DOHH2 (cell line): ENCODE measurements at regions not wholly inside any gene's neighbourhood (a gene's known extent, or its start where the extent isn't known, plus 50 kb on each side); places are given as distances from the start of the nearest gene placed in this dataset.

ENCODE experiments used
- H3F3A ChIP-seq: fragments of 200-600 bp; sonication (generic), shearing (Covaris generic); 2 replicates; pipeline ENCODE4 v1.6.0; 2016; ENCODE audit warnings: antibody characterized with exemption, mild to moderate bottlenecking; ENCODE audit not compliant: control insufficient read depth, insufficient read depth
- H3K27ac ChIP-seq: fragments of 200-600 bp; sonication (generic); 2 replicates; pipeline ENCODE4 v1.5.1; 2014; ENCODE audit warnings: low read depth, mild to moderate bottlenecking, low read length, moderate library complexity
- H3K27me3 ChIP-seq: fragments of 200-600 bp; sonication (generic); 2 replicates; pipeline ENCODE4 v1.6.1; 2014; ENCODE audit warnings: mild to moderate bottlenecking, low read length, mixed read lengths; ENCODE audit not compliant: control insufficient read depth
- H3K36me3 ChIP-seq: fragments of 200-600 bp; sonication (generic); 2 replicates; pipeline ENCODE4 v1.6.1; 2014; ENCODE audit warnings: mild to moderate bottlenecking, low read length, moderate library complexity, mixed read lengths; ENCODE audit not compliant: control insufficient read depth
- H3K4me1 ChIP-seq: fragments of 200-600 bp; sonication (generic); 2 replicates; pipeline ENCODE4 v1.6.1; 2014; ENCODE audit warnings: mild to moderate bottlenecking, low read length, mixed read lengths; ENCODE audit not compliant: control insufficient read depth
- H3K4me2 ChIP-seq: fragments of 200-600 bp; sonication (generic); 2 replicates; pipeline ENCODE4 v1.6.0; 2014; ENCODE audit warnings: mild to moderate bottlenecking, low read length, moderate library complexity
- H3K4me3 ChIP-seq: fragments of 200-600 bp; sonication (generic); 2 replicates; pipeline ENCODE4 v1.5.1; 2014; ENCODE audit warnings: mild to moderate bottlenecking, low read length, mixed read lengths
- H3K79me2 ChIP-seq: fragments of 200-600 bp; sonication (generic); 2 replicates; pipeline ENCODE4 v1.6.1; 2014; ENCODE audit warnings: mild to moderate bottlenecking, low read length, mixed read lengths; ENCODE audit not compliant: control insufficient read depth
- H3K9me2 ChIP-seq: fragments of 200-600 bp; sonication (generic); replicated peaks from 2 replicates; pipeline ENCODE4 v1.6.1; 2014; ENCODE audit warnings: mild to moderate bottlenecking, low read length, mixed read lengths; ENCODE audit not compliant: control insufficient read depth
- H3K9me3 ChIP-seq: fragments of 200-600 bp; sonication (generic); 2 replicates; pipeline ENCODE4 v1.6.1; 2014; ENCODE audit warnings: antibody characterized with exemption, low read length, mixed read lengths; ENCODE audit not compliant: control insufficient read depth, insufficient read depth
- H4K20me1 ChIP-seq: fragments of 200-600 bp; sonication (generic); 2 replicates; pipeline ENCODE4 v1.6.0; 2014; ENCODE audit warnings: low read depth, mild to moderate bottlenecking, antibody characterized with exemption, low read length, moderate library complexity; ENCODE audit not compliant: control insufficient read depth, insufficient read depth
- EZH2phosphoT487 ChIP-seq: fragments of 200-600 bp; sonication (generic); IDR thresholded peaks from 2 replicates; pipeline ENCODE4 v1.6.1; 2017; ENCODE audit warnings: borderline replicate concordance, mild to moderate bottlenecking, antibody characterized with exemption, low read length, moderate library complexity, mixed read lengths
- TF ChIP-seq, protein P1 (sequence below): fragments of 200-600 bp; sonication (generic); IDR thresholded peaks from one replicate; pipeline ENCODE4 v1.5.1; 2014; ENCODE audit warnings: antibody characterized with exemption, mild to moderate bottlenecking, low read depth, low read length; ENCODE audit not compliant: poor library complexity, severe bottlenecking

GRCh38 chr3:135759651-135760050 is 205.9 kb upstream of the PPP2R3A start:
- Histone ChIP-seq H3K4me3 (no peak overlapping the region), H3K9me3 (no peaks in the 10 kb centered on the region), H3K36me3 (no peaks in the 10 kb centered on the region), H3K4me1 (no peaks in the 10 kb centered on the region), H3K79me2 (no peaks in the 10 kb centered on the region), H3F3A (no peaks in the 10 kb centered on the region), H3K27ac (no peak overlapping the region), H3K27me3 (no peaks in the 10 kb centered on the region; the same call in 1 of the 2 replicates), H4K20me1 (no peaks in the 10 kb centered on the region), H3K4me2 (no peak overlapping the region), H3K9me2 (no peaks in the 10 kb centered on the region)
- TF ChIP-seq, protein P1, sequence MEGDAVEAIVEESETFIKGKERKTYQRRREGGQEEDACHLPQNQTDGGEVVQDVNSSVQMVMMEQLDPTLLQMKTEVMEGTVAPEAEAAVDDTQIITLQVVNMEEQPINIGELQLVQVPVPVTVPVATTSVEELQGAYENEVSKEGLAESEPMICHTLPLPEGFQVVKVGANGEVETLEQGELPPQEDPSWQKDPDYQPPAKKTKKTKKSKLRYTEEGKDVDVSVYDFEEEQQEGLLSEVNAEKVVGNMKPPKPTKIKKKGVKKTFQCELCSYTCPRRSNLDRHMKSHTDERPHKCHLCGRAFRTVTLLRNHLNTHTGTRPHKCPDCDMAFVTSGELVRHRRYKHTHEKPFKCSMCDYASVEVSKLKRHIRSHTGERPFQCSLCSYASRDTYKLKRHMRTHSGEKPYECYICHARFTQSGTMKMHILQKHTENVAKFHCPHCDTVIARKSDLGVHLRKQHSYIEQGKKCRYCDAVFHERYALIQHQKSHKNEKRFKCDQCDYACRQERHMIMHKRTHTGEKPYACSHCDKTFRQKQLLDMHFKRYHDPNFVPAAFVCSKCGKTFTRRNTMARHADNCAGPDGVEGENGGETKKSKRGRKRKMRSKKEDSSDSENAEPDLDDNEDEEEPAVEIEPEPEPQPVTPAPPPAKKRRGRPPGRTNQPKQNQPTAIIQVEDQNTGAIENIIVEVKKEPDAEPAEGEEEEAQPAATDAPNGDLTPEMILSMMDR: no peak
- TF ChIP-seq EZH2phosphoT487: no peak

DNA sequence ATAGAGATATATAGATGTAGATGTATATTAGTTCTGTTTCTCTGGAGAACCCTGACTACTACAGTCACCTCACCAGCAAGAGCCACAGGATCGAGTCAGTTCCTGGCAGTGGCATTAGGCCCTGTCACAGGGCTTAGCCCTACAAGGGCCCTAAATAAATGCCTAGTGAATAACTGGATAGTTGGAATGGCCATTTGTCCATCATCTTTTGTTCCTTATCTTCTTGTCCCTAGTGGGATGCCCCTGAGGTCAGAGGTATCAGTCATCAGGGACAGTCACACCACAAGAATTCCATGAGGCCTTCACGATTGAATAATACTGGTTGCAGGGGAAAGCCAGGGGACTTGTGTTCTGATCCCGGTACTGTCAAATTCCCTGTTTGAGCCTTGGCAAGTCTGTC is 204.9 kb upstream of the PPP2R3A start:
- Histone ChIP-seq H3K9me3 (no peaks in the 10 kb centered on the region; the same call in 1 of the 2 replicates), H4K20me1 (no peaks in the 10 kb centered on the region), H3F3A (no peaks in the 10 kb centered on the region), H3K4me3 (no peak overlapping the region), H3K9me2 (no peaks in the 10 kb centered on the region), H3K27ac (no peak overlapping the region), H3K79me2 (no peaks in the 10 kb centered on the region), H3K36me3 (no peaks in the 10 kb centered on the region), H3K27me3 (no peaks in the 10 kb centered on the region; the same call in 1 of the 2 replicates), H3K4me2 (no peak overlapping the region), H3K4me1 (no peaks in the 10 kb centered on the region)
- no peak for TF ChIP-seq EZH2phosphoT487
- TF ChIP-seq, protein P1: no peak

- no peaks in the 10 kb centered on the region for H3K4me1 ChIP-seq
- TF ChIP-seq, protein P1: no peak
- no peak for TF ChIP-seq EZH2phosphoT487
These were observed 203.2 kb upstream of the PPP2R3A start for GRCh38 chr3:135762188-135762856.

More at GRCh38 chr3:135762188-135762856, 203.2 kb upstream of the PPP2R3A start:
- Histone ChIP-seq H3K9me3 (no peaks in the 10 kb centered on the region; the same call in 1 of the 2 replicates), H3K27me3 (no peaks in the 10 kb centered on the region; the same call in 1 of the 2 replicates), H4K20me1 (no peaks in the 10 kb centered on the region), H3K9me2 (no peaks in the 10 kb centered on the region), H3K36me3 (no peaks in the 10 kb centered on the region), H3K79me2 (no peaks in the 10 kb centered on the region), H3K4me3 (no peak overlapping the region), H3K27ac (no peak overlapping the region), H3K4me2 (no peak overlapping the region), H3F3A (no peaks in the 10 kb centered on the region)
